SK-MEL-5 (cell line): ENCODE measurements at regions not wholly inside any gene's neighbourhood (a gene's known extent, or its start where the extent isn't known, plus 50 kb on each side); places are given as distances from the start of the nearest gene placed in this dataset.

ENCODE experiments used
- DNase-seq: peaks from one replicate; pipeline ENCODE4 v3.0.0-alpha.2; 2016; ENCODE audit warnings: low read depth, low spot score
- in situ Hi-C: cut with HindIII; loops from 2 replicates; pipeline ENCODE4 v1.10.0; 2016; ENCODE audit warnings: low sequenced_read_pairs, high pct_unique_total_duplicates, low pct_unique_long_range_greater_than_20kb

DNA sequence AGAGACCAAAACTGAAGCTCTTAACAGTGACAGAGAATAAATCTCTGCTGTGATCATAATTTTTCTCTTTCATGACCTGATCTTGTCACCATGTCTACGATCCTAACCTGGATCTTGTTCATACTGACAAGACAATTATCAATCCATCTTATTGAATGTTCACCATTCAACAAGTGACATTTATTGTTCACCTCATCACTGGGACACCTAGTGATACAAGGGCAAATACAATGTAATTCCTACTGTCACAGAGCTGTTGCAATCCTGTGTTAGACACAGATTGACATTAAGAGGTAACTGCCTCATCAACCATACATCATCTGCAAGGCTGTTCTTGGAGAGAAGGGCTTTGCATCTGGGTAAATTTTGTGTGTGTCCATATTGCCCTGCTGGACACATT, 942.4 kb upstream of the PRR20A start:
- in situ Hi-C loops, result no loop called here
- no peak for DNase-seq

DNA sequence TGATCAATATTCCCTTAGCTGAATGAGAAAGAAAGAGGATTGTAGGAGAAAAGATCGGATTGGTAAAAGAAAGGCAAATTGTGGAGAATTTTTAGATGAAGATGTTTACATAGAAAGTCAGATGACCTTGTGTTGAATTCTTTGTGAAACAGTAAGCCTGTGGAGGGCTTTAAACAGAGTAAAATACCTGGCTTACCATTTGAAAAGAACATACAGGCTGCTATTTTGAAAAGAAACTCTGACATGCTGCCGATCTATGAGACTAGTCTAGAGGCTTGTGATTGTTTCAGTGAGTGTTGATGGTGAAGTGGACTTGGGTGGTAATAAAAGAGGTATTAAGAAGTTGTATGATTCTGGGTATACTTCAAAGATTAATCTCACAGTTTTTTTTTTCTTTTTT, 938.9 kb upstream of the PRR20A start:
- no peak for DNase-seq
- in situ Hi-C loops, result no loop called here

DNA sequence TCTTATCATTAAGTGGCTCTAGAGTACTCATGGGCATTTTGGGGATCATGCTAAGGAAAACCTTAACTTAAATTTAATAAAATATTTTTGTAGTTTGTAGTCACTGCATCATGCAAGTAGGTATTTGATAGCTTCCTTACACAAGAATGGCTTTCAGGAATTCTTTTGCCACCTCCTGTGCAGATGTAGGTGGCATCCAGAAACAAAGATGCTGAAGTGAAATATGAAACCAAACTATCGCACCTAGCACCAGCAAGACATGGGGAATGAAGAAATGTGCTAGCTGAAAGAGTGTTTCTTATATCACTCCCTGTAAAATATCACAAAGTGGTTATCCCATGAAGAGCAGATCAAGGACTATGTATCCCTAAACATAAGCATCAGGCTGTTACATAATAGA, 924.5 kb upstream of the PRR20A start:
- DNase-seq, result no peak
- in situ Hi-C loops, result no loop called here

DNA sequence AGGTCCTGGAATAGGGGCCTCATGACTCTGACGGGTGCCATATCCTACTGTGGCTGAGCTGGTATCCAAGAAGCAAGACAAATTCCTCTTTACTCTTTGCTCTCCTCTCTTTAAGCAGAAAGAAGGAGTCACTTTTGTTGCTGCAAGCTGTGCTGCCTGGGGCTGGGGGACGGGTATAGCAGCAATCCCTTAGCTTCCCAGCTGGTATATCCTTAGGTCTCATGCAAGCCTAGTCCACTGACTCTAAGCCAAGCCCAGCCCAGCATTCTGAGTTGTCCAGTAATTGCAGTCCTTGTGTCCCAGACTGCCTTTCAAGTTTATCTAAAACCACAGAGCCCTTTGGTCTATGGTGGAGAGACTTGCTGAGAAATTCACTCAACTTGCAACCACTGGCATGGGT, 893.0 kb upstream of the PRR20A start:
- in situ Hi-C loops, result no loop called here
- no peak for DNase-seq

DNA sequence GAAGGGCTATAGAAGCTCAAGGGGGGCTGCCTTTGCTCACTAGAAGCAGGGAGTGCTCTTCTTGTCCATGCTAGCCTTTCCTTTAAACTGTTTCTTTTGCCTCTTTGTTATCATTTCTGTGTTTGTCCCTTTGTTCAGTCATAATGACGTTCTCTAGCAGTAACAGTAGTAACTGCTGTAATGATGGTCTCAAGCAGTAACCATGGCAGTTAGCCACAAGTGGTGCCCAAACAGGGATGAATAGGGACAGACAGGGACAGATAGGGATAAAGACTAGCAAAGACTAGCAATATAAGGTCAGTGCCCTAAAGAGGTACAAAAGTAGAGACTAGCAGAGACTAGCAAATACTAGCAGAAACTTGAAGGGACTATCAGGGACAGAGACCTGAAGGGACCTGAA, 869.0 kb upstream of the PRR20A start:
- in situ Hi-C loops, result no loop called here
- no peak for DNase-seq

DNA sequence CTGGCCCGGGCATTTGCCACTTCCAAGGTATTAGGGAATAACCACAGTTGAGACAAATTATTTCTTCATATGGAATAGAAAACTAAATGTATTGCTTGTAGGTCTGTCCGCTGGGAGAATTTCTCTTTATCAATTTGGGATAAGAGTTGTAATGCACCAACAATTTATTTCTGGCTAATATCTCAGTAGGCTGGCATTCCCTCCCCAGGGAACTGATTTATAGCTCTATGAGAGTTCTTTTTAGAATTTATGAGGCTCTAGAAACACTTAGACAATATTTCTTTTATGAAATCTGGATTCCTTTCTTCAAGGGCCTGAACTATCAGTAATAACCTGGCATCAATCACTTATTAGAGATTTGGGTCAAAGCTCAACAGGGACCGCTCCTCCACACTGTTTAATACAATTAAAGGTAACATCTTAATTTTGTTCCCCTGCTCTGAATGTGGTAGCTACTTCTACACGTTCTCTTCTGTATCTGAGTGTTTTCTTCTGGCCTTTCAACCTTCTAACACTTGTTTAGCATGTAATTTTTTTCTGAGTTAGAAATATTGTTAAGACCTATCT, 857.4 kb upstream of the PRR20A start:
- DNase-seq, result no peak
- in situ Hi-C loops, result no loop called here

DNA sequence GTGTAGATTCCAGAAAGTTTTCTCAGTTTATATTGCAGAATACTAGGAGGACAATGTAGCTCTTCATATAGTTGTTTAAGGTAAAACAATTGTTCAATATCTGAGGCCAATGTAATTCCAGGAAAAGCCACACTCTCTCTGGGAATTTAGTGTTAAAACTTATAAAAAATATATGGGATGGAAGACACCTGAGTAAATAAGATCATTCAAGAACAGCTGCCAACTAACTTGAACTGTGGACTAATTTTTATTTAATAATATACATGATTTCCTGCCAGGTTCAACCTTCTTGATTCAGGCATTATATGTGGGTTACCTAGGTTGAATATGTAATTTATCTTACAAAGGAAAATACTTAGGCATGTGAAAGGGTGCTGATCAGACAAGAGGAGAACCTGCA, 841.1 kb upstream of the PRR20A start:
- in situ Hi-C loops, result no loop called here
- DNase-seq, result no peak

DNA sequence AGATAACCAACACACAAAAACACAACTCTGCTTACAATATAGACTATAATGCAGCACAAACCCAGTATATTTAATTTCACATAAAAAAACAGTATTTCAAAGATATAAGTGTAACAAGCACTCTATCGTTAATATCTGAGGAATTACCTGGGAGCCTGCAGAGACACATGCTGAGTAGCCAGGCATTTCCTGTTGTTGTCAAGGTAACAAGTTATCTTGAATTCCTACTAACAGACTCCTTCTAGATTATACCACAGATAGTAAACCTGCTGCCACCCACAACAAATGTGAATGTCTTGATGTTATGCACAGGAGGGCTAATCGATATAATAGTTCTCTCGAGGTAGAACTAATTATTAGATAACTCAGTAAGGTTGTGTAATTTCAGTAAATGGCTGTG, 826.0 kb upstream of the PRR20A start:
- DNase-seq, result no peak
- in situ Hi-C loops, result no loop called here

DNA sequence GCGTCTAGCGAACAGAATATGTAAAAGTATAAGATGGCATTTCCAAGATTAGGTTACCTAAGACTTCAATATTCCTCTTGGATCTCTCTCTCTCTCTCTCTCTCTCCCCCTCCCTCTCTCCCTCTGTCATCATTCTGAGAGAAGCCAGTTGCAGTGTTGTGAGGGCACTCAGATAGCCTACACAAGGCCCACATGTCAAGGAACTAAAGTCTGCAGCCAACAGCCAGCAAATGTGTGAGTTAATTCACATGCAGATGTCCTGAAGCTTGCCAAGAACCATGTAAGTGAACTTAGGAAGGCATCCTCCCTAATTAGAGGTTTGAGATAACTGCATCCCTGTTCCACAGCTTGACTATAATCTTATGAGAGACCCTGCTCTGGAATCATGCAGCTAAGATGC, 822.9 kb upstream of the PRR20A start:
- in situ Hi-C loops, result no loop called here
- no peak for DNase-seq

DNA sequence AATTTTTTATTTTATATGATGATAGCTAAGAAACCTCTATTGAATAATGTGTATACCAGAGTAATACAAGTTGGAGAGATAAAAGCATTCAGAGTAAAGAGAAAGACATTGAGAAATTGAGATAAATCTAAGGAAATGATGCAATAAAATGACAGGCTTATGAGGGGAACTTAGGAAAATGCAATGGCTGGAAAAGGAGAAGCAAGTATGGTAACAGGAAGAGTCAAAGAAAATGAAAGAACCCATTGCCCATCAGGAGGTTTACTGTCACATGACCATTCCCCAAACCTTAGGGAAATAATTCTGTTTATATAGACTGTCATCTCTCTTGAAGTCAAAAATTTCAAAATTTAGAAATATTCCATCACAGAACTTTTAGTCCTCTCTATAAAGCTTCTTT, 808.0 kb upstream of the PRR20A start:
- in situ Hi-C loops, result no loop called here
- no peak for DNase-seq

DNA sequence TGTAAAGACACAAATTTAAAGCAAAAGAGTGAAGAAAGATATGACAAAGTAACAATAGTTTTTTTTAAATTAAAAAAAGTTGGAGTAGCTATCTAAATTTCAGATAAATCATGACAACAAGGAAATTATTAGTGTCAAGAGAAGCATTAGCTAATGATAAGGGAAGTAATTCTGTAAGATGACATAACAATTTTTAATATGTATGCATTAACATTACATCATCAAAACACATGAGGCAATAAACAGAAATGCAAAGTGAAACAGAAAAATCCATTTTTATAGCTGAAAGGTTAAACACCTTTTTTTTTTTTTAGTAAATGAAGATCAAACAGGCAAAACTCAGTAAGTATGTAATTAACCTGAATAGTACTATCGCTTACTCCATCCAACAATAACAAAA, 804.9 kb upstream of the PRR20A start:
- no peak for DNase-seq
- in situ Hi-C loops, result no loop called here

DNA sequence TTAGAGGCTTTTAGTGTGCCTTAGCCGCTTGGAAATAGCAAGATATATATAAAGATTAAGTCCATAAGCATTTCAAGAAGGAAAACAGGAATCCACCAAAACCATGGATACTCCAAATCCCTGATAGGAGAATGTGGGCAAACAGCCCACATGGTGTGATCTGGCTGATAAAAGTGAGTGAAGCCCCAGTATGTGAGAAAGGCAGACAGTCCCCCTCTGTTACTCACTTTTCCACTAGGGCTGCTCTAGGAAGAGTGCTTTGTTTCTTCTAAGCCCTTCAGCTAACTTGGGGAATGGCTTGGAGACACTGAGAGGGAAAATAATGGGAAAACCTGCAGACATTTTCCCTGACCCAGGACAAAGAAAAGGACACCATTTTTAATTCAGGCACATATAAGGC, 802.3 kb upstream of the PRR20A start:
- in situ Hi-C loops, result no loop called here
- no peak for DNase-seq

DNA sequence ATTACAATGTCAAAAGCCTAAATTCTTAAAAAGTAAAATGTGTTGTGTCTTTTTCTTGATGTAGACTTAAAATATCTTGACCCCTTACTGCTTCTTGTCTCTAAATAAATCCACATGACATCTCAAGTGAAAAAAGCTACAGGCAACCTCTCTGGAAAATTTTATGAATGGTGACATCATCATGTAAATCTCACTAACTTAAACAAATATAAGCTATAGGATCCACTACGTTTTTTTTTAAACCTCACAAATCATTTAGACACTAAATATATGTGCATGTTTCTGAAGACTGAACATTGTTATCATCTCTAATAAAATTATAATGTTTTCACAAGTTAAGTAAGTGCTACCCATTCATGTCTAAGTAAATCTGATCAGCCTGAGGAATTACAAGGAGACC, 793.7 kb upstream of the PRR20A start:
- no peak for DNase-seq
- in situ Hi-C loops, result no loop called here

DNA sequence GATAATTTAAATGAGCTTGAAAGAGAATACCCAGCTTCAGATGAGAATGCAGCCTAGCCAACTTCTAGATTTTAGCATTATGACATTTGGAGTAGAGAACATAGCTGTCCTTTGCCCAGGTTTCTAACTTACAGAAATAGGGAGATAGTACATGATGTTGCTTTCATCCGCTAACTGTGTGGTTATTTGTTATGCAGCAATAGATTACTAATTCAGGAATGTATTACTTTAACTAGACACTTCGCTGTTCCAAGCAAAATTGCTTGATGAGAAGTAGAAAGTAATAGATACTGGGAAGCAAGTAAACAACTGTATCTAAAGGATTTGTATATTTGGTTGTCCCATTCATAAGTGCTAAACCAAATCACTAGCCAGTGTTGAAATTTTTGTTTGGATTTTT, 790.9 kb upstream of the PRR20A start:
- no peak for DNase-seq
- in situ Hi-C loops, result no loop called here

DNA sequence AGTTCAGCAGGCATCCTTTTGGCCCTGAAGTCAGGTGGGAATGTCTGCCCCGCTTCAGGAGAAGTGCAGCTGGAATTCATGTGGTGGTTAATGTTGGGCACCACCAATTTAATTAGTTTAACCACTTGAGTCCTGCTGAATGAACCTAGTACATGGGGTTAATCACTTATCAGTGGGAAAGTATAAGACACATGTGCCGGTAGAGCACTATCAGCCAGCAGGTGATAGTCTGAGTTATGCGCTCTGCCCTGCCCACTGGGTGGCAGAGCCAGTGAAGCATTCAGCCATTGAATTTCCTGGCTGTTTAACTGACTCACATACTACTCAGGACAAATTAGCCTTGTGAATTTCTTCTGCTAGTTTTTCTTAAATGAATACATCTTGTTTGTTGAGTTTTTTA, 789.7 kb upstream of the PRR20A start:
- in situ Hi-C loops, result no loop called here
- no peak for DNase-seq

DNA sequence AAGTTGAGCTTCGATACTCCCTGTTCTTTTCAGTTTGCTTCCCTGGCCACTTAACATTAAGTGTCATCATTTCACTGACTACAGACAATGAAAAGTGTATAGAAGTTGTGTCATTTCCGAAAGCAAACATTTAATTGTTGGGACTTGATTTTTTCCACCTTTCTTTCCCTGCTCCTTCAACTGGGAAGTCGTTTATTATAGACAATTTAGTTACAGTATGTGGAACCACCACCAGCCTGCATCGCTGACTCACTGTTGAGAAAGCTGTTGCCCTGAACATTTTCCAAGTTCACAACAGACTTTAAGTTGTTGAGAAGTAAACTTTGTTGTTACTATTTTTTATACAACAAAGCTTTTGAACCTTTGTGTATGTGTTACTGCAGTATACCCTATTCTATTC, 788.4 kb upstream of the PRR20A start:
- in situ Hi-C loops, result no loop called here
- DNase-seq, result no peak

DNA sequence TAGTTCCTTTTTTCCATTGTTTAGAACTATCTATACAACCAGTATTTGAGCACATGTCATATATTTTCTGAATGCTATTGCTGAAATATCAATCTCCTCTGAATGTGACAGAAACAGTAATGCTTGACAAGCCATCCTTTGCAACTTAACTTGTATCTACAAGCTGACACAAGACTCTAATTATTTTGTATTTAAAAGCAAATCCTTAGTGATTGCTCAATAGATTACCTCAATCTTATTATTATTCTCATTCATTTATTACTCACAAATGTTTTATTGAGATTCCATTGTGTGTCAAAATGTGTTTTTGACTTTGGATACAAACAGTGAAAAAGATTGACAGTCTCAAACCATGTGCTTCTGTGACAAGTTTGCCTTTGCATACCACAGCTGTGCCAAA, 787.8 kb upstream of the PRR20A start:
- DNase-seq, result no peak
- in situ Hi-C loops, result no loop called here

DNA sequence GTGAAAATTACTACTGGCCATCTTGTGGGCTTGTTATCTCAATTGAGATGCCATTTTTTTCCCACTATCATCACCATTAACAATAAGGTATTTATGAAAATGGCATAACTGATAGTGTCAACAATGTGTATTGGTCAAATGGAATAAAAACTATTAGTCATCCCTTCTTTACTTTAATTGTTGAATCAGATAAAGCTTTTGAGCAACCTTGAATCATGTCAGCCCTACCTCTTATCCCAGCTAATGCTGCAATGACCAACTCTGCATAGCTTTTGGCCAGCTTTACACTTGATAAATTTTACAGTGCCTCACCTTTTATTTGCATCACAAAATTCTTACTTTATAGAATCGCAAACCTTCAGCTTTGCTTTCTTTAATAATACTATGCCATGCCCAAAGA, 784.0 kb upstream of the PRR20A start:
- no peak for DNase-seq
- in situ Hi-C loops, result no loop called here

DNA sequence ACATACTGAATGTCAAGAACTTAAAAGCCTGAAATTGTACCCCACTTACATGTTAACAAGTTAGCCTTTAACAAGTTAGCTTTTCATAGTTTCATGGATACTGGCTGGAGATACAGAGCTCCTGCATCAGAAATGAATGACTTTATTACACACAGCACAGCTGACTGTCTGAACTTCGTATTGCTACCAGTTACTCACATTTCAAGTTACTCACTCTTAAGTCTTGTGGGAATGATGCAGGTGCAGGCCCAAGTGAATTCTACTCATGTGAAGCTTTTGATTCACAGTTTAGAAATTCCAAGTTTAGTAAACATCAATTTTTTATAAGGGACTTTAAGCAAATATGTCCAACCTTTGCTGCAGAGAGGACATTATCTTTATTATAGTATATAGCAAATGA, 762.2 kb upstream of the PRR20A start:
- in situ Hi-C loops, result no loop called here
- no peak for DNase-seq

DNA sequence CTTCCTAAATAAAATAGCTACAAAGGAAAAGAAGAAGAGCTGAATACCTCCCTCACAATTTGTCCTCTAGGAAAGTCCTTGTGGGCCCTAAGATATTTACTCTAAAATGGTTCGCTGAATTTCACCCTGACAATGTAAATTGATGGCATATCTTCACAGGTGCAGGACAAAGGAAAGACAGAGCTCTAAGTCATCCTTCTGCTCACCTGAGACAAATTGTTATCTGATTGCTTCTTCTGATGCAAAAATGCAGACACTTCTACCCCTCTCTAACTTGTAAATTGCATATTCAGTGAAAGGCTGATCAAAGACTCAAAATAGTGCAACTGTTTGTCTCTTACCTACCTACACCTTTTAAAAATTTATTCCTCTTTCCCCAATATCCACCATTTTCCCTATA, 747.2 kb upstream of the PRR20A start:
- in situ Hi-C loops, result no loop called here
- DNase-seq, result no peak
